Kidney (tissue), 13 donors: ENCODE measurements at regions not wholly inside any gene's neighbourhood (a gene's known extent, or its start where the extent isn't known, plus 50 kb on each side); places are given as distances from the start of the nearest gene placed in this dataset.
A peak's percentile ranks its signal among the peaks of the same experiment; 100 is the strongest.

ENCODE experiments used
- DNase-seq, 5 donors: peaks; one replicate each; pipeline ENCODE4 v3.0.0-alpha.2; 2013 to 2020
- FAIRE-seq: peaks from 2 replicates; lab custom pipeline; 2012; peaks lifted over from hg19 to GRCh38; lab: Jason Lieb, UNC
- H3K27ac ChIP-seq, 2 donors: one replicate each; pipeline ENCODE4 v1.7.0; 2013; ENCODE audit warnings: low read depth in 2 of 2, low read length in 2 of 2, inconsistent platforms in 1 of 2
- H3K27me3 ChIP-seq: one replicate; pipeline ENCODE4 v1.7.1; 2013; ENCODE audit warnings: low read length, inconsistent platforms; ENCODE audit not compliant: control insufficient read depth, insufficient read depth
- H3K36me3 ChIP-seq, 3 donors: one replicate each; pipeline versions ENCODE4 v1.7.0 to v1.7.1; 2013; ENCODE audit warnings: low read length in 3 of 3, control low read depth in 1 of 3, inconsistent platforms in 1 of 3; ENCODE audit not compliant: insufficient read depth in 3 of 3, control insufficient read depth in 2 of 3
- H3K4me1 ChIP-seq, 3 donors: one replicate each; pipeline versions ENCODE4 v1.7.0 to v1.7.1; 2013; ENCODE audit warnings: low read length in 3 of 3, inconsistent platforms in 1 of 3, low read depth in 1 of 3; ENCODE audit not compliant: control insufficient read depth in 2 of 3, insufficient read depth in 2 of 3
- H3K4me3 ChIP-seq, 3 donors: one replicate each; pipeline versions ENCODE4 v1.7.0 to v1.8.1; 2013; ENCODE audit warnings: low read length in 3 of 3, control low read depth in 1 of 3, inconsistent platforms in 1 of 3
- H3K9ac ChIP-seq, 3 donors: one replicate each; pipeline versions ENCODE4 v1.7.0 to v1.7.1; 2013; ENCODE audit warnings: low read length in 3 of 3, control low read depth in 1 of 3, inconsistent platforms in 1 of 3
- H3K9me3 ChIP-seq, 3 donors: one replicate each; pipeline versions ENCODE4 v1.7.0 to v1.7.1; 2013; ENCODE audit warnings: low read length in 3 of 3, control low read depth in 1 of 3, inconsistent platforms in 1 of 3; ENCODE audit not compliant: control insufficient read depth in 2 of 3, insufficient read depth in 1 of 3
- intact Hi-C: fragments of 100-400 bp; cut with DNase I; formaldehyde crosslinking; loops from one replicate; pipeline ENCODE4 v1.11.1; 2022
- TF ChIP-seq, protein P1 (sequence below): IDR thresholded peaks from 3 replicates; pipeline ENCODE4 v1.5.1; 2012; ENCODE audit warnings: mild to moderate bottlenecking, moderate library complexity, borderline replicate concordance; ENCODE audit not compliant: insufficient read depth; ENCODE audit errors: extremely low read depth
- donor health status: control.
- donor health status: control.
- donor health status: control.
- donor health status: control.
- donor health status: control.
- donor health status: DM: yes; HTN: yes; CAD: no.
- donor health status: Normal renal cell carcinoma (clear cell type).

DNA sequence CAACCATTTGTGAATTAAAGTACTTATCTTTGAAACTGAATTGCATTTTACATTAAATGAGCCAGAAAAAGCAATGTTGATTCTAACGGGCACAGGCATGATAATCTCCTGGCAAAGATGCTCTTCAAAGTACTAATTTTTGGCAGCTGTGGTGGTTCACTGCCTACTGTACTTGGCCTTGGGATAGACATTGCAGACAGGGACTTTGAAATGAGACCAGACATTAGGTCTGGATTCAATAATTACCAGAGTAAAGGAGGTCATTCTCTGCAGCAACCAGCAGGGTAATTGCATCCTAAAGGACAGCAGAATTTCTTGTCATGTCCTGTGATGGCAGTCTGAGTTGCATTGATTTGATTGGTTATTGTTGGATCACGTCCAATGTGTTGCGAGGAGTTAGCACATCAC lies 986.5 kb downstream of the TDRD15 start:
- Histone ChIP-seq H3K27ac (no peak overlapping the region), H3K36me3 (no peaks in the 10 kb centered on the region), H3K9ac (no peak overlapping the region), H3K27me3 (no peaks in the 10 kb centered on the region), H3K4me1 (no peaks in the 10 kb centered on the region), H3K4me3 (no peak overlapping the region), H3K9me3 (no peaks in the 10 kb centered on the region)
- TF ChIP-seq, protein P1, sequence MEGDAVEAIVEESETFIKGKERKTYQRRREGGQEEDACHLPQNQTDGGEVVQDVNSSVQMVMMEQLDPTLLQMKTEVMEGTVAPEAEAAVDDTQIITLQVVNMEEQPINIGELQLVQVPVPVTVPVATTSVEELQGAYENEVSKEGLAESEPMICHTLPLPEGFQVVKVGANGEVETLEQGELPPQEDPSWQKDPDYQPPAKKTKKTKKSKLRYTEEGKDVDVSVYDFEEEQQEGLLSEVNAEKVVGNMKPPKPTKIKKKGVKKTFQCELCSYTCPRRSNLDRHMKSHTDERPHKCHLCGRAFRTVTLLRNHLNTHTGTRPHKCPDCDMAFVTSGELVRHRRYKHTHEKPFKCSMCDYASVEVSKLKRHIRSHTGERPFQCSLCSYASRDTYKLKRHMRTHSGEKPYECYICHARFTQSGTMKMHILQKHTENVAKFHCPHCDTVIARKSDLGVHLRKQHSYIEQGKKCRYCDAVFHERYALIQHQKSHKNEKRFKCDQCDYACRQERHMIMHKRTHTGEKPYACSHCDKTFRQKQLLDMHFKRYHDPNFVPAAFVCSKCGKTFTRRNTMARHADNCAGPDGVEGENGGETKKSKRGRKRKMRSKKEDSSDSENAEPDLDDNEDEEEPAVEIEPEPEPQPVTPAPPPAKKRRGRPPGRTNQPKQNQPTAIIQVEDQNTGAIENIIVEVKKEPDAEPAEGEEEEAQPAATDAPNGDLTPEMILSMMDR: no peak
- intact Hi-C loops: no loop called here
- no peak for FAIRE-seq
- peak in 2 of 5 donors; percentile 4 to 7 for DNase-seq

DNA sequence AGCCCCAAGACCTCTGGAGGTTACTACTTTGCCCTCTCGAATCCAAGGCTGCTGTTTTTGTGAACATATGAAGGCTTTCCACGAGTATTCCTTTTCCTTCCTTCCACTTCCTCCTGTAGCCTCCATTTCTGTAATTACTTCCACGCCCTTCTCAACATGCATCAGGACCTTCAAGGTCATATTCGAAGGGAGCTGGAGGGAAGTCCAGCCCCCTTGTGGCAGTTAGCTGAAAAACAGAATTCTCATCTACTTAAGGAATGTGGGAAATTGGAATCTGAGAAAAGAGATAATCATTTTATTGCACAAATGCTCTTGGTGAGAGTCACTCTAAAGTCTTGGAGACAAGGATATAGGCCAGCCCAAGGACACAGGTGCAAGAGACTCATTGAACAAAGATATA lies 1000.2 kb downstream of the TDRD15 start:
- intact Hi-C loops: no loop called here
- no peak for FAIRE-seq
- Histone ChIP-seq H3K9me3 (peaks cover 0 to 3% (median 0%) of the 10 kb centered on the region in 3 donors), H3K4me3 (no peak overlapping the region), H3K4me1 (no peaks in the 10 kb centered on the region), H3K36me3 (no peaks in the 10 kb centered on the region), H3K27me3 (no peaks in the 10 kb centered on the region), H3K27ac (no peak overlapping the region), H3K9ac (no peak overlapping the region)
- TF ChIP-seq, protein P1: no peak
- no peak for DNase-seq

DNA sequence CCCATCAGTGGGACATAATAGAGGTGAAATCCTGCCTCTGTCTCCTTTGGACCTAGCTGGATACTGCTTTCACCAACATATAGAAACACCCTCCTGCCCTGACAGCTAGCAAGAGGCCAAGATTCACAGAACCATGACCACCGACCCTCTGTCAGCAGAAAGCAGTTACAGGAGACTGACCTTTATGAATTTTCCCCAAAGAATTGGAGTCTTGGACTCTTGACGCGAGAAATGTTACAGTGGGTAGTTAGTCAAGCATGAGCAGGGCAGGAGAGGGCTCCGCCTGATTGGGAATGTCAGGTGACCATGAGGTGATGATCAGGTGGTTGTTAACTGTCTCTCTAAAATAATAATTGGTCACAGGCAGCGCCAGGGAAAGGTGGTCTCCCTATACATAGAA lies 1002.3 kb downstream of the TDRD15 start:
- no peaks in the 10 kb centered on the region for H3K4me1 ChIP-seq
- peak overlapping the region in 2 of 3 donors; percentile 23 to 25 for H3K4me3 ChIP-seq
- no peaks in the 10 kb centered on the region for H3K27me3 ChIP-seq
- no peaks in the 10 kb centered on the region for H3K36me3 ChIP-seq
- no peak overlapping the region for H3K9ac ChIP-seq
- TF ChIP-seq, protein P1: no peak
- no peak for FAIRE-seq
- no peak overlapping the region for H3K27ac ChIP-seq
- intact Hi-C loops: no loop called here
- peaks cover 0 to 3% (median 0%) of the 10 kb centered on the region in 3 donors for H3K9me3 ChIP-seq
- peak in 4 of 5 donors; percentile 27 to 68 (median 49) for DNase-seq

DNA sequence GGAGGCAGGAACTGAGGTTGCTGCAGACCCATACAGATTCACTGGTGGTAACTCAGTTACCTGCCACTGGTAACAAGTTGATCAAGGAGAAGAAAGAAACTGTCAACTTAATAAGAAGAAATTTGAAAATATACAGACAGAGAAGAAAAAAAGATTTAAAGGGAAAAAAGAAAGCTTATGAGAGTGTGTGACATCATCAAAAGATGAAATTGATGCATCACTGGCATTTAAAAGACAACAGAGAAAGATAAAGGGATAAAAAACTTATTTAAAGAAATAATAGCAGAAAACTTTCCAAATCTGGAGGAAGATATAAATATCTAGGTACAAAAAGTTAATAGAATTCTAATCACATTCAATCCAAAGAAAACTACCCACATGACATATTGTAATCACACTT lies 1003.2 kb downstream of the TDRD15 start:
- FAIRE-seq (no peak), DNase-seq (no peak)
- Histone ChIP-seq H3K4me1 (no peaks in the 10 kb centered on the region), H3K27ac (no peak overlapping the region), H3K27me3 (no peaks in the 10 kb centered on the region), H3K36me3 (no peaks in the 10 kb centered on the region), H3K9me3 (peaks cover 0 to 3% (median 0%) of the 10 kb centered on the region in 3 donors), H3K9ac (no peak overlapping the region), H3K4me3 (no peak overlapping the region)
- TF ChIP-seq, protein P1: no peak
- intact Hi-C loops: no loop called here
